ENCODE measurements at regions not wholly inside any gene's neighbourhood (a gene's known extent, or its start where the extent isn't known, plus 50 kb on each side); places are given as distances from the start of the nearest gene placed in this dataset.

DNA sequence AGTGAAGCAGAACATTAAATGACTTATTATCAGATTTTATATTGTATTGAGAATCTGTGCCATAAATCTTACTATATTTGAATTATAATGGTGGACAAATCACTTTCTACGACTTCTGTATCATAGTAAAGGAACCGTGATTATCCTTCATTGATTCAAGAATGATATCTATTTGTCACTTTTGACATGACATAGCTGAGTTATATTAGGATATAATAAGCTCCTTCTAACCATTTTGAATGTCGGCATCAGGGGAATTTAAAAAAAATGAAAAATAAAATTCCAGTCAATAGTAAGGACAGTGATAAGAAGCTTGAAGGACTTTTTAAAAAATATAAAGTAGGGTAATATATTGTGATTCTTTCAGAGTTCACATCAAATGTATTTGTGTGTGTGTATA is 338.9 kb upstream of the ACO1 start:
- TF ChIP-seq ZNF274 (IDR thresholded peaks at IDR 0.05; ENCODE audit: low read depth, low read length) (no peak), YY1 (IDR thresholded peaks at IDR 0.05; ENCODE audit: insufficient read depth, insufficient read length) (no peak)

Measured in NT2/D1 (cell line).